Activated naive CD4-positive, alpha-beta T cell treated with anti-CD3 and anti-CD28 coated beads, Interleukin-2, amount 50 U/mL, for 24 hours (primary cell): ENCODE measurements at regions not wholly inside any gene's neighbourhood (a gene's known extent, or its start where the extent isn't known, plus 50 kb on each side); places are given as distances from the start of the nearest gene placed in this dataset.

Experiments
- H3K27ac Mint-ChIP-seq: one replicate; pipeline ENCODE4 v1.8.0; 2021; ENCODE audit warnings: mild to moderate bottlenecking, mixed read lengths
- H3K27me3 Mint-ChIP-seq: one replicate; pipeline ENCODE4 v1.8.0; 2021; ENCODE audit warnings: mixed read lengths
- H3K36me3 Mint-ChIP-seq: one replicate; pipeline ENCODE4 v1.8.0; 2021; ENCODE audit warnings: mixed read lengths
- H3K4me1 Mint-ChIP-seq: one replicate; pipeline ENCODE4 v1.8.0; 2021; ENCODE audit warnings: mixed read lengths
- H3K4me3 Mint-ChIP-seq: one replicate; pipeline ENCODE4 v1.8.0; 2021; ENCODE audit warnings: mild to moderate bottlenecking, mixed read lengths
- H3K9me3 Mint-ChIP-seq: one replicate; pipeline ENCODE4 v1.8.0; 2021; ENCODE audit warnings: mixed read lengths

- Mint-ChIP-seq H3K36me3 (no peaks in the 10 kb centered on the region), H3K9me3 (no peaks in the 10 kb centered on the region), H3K27ac (no peak overlapping the region), H3K4me1 (no peaks in the 10 kb centered on the region), H3K27me3 (no peaks in the 10 kb centered on the region), H3K4me3 (no peak overlapping the region)
Measured at GRCh38 chr12:77273898-77274297, 208.5 kb upstream of the E2F7 start.

DNA sequence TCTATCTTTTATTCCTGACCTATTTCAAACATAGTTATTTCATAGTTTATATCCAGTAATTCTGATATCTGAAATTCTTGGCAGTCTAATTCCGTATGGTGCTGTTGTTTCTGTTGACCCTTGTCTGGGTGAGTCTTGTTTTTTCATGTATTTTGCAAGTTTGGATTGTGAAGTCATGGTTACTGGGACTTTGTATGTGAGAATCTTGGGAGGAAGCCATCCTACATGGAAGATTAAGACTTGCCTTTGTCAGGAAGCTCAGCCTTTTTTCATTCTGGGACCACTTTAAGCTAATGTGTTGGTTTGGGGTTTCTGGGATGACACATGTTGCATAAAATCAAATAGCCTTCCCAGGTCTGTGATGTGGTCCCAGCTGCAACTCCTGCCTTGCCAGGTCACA is 191.6 kb upstream of the E2F7 start:
- Mint-ChIP-seq H3K4me1 (no peaks in the 10 kb centered on the region), H3K27me3 (no peaks in the 10 kb centered on the region), H3K9me3 (no peaks in the 10 kb centered on the region), H3K27ac (no peak overlapping the region), H3K4me3 (no peak overlapping the region), H3K36me3 (no peaks in the 10 kb centered on the region)

DNA sequence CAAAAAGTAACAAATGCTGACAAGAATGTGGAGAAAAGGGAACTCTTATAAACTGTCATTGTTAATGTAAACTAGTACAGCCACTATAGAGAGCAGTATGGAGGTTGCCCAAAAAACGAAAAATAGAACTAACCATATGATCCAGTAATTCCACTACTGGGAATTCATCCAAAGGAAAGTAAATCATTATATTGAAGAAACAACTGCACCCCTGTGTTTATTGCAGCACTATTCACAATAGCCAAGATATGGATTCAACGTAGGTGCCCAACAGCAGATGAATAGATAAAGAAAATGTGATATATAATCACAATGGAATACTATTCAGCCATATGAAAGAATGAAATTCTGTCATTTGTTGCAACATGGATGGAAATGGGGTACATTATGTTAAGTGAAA is 188.0 kb upstream of the E2F7 start:
- H3K27ac Mint-ChIP-seq, result no peak overlapping the region
- H3K36me3 Mint-ChIP-seq, result no peaks in the 10 kb centered on the region
- no peaks in the 10 kb centered on the region for H3K9me3 Mint-ChIP-seq
- H3K27me3 Mint-ChIP-seq, result no peaks in the 10 kb centered on the region
- H3K4me1 Mint-ChIP-seq, result no peaks in the 10 kb centered on the region
- H3K4me3 Mint-ChIP-seq, result no peak overlapping the region

- Mint-ChIP-seq H3K36me3 (no peaks in the 10 kb centered on the region), H3K27me3 (no peaks in the 10 kb centered on the region), H3K27ac (no peak overlapping the region), H3K4me1 (no peaks in the 10 kb centered on the region), H3K4me3 (no peak overlapping the region), H3K9me3 (no peaks in the 10 kb centered on the region)
Measured at GRCh38 chr12:77251799-77252198, 186.4 kb upstream of the E2F7 start.

GRCh38 chr12:77249892-77250291 is 184.5 kb upstream of the E2F7 start:
- Mint-ChIP-seq H3K27me3 (no peaks in the 10 kb centered on the region), H3K4me3 (no peak overlapping the region), H3K9me3 (no peaks in the 10 kb centered on the region), H3K27ac (no peak overlapping the region), H3K36me3 (no peaks in the 10 kb centered on the region), H3K4me1 (no peaks in the 10 kb centered on the region)

DNA sequence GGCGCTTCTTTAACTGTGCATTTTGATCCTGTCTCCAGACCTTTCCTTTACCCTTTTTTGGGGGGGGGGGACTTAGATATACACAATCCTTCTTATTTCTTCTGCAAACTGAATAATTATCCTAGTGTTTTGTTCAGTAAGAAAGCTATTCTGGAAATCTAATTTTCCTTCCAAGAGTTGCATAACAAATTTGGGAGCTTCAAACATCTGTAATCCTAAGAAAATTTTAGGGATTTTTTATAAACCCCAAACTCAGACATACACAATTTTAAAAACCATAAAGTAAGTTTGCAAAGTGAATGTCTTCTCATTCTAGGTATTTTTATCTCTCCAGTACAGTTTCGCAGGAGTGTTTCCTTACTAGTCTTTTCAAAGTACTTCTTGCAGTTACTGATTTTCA is 182.7 kb upstream of the E2F7 start:
- H3K27ac Mint-ChIP-seq, result no peak overlapping the region
- H3K36me3 Mint-ChIP-seq, result no peaks in the 10 kb centered on the region
- H3K27me3 Mint-ChIP-seq, result no peaks in the 10 kb centered on the region
- no peaks in the 10 kb centered on the region for H3K4me1 Mint-ChIP-seq
- no peak overlapping the region for H3K4me3 Mint-ChIP-seq
- no peaks in the 10 kb centered on the region for H3K9me3 Mint-ChIP-seq

GRCh38 chr12:77247542-77247941 is 182.2 kb upstream of the E2F7 start:
- H3K4me3 Mint-ChIP-seq, result no peak overlapping the region
- no peaks in the 10 kb centered on the region for H3K9me3 Mint-ChIP-seq
- no peaks in the 10 kb centered on the region for H3K4me1 Mint-ChIP-seq
- no peaks in the 10 kb centered on the region for H3K27me3 Mint-ChIP-seq
- no peaks in the 10 kb centered on the region for H3K36me3 Mint-ChIP-seq
- H3K27ac Mint-ChIP-seq, result no peak overlapping the region

DNA sequence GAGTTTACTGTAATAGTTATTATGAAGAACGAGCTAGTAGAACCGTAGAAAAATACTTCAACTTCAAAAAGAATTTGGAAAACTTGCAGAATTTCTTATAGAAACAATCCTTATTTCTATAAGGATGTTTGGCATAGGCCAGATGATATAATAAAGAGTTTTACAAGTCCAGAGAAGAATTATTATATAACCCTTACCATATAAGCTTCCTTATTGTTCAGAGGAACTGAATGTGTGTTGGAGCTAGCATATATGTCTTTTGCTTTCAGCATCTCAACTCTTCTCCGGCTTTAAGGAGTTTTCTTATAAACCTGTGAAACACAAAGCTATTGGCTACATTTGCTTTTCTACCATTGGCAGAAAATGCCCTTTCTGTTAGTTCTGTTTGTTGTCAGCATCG is 178.0 kb upstream of the E2F7 start:
- no peaks in the 10 kb centered on the region for H3K27me3 Mint-ChIP-seq
- H3K4me3 Mint-ChIP-seq, result no peak overlapping the region
- no peaks in the 10 kb centered on the region for H3K36me3 Mint-ChIP-seq
- no peaks in the 10 kb centered on the region for H3K4me1 Mint-ChIP-seq
- H3K9me3 Mint-ChIP-seq, result peaks cover 5% of the 10 kb centered on the region
- no peak overlapping the region for H3K27ac Mint-ChIP-seq

DNA sequence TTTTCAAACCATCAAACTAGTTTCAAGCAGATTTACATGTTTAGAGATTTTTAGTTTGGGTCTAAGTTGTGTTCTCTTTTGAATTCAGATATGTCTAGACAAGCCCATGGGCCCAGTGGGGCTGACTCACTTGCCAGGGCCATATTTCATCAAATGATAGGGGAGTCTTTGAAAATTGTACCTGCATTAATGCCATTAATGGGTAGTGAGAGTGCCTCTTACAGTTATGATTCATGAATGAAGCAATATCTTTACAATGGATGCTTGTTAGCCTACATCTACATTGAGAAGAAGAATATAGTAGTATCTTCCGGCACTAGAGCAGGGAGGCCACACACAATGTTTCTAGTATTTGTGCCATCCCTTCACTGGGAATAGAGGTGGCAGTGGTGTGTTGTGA is 174.2 kb upstream of the E2F7 start:
- Mint-ChIP-seq H3K4me1 (no peaks in the 10 kb centered on the region), H3K27ac (no peak overlapping the region), H3K4me3 (no peak overlapping the region), H3K9me3 (peaks cover 10% of the 10 kb centered on the region), H3K36me3 (no peaks in the 10 kb centered on the region), H3K27me3 (no peaks in the 10 kb centered on the region)

- Mint-ChIP-seq H3K4me1 (no peaks in the 10 kb centered on the region), H3K36me3 (no peaks in the 10 kb centered on the region), H3K27me3 (no peaks in the 10 kb centered on the region), H3K27ac (no peak overlapping the region), H3K4me3 (no peak overlapping the region), H3K9me3 (peaks cover 10% of the 10 kb centered on the region)
Measured at GRCh38 chr12:77238335-77238734, 173.0 kb upstream of the E2F7 start.

GRCh38 chr12:77237896-77238295 is 172.5 kb upstream of the E2F7 start:
- Mint-ChIP-seq H3K4me1 (no peaks in the 10 kb centered on the region), H3K4me3 (no peak overlapping the region)

DNA sequence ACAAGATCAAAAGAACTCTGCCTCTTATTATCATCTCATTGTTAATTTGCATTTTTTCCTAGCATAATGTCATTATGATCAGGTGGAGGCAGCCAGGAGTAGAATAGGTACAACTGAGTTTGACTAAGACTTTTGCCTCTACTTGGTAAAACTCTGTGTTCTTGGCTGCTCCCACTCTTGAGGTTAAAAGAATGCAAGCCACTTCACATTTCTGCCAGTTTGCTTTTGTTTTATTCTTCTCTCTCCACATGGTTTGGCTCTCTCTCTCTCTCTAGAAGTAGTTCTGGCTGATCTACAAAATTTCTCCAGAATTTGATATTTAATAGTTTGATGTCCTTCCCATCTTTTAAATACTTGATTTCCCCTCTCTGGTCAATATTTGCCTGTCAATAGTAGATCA is 170.7 kb upstream of the E2F7 start:
- Mint-ChIP-seq H3K36me3 (no peaks in the 10 kb centered on the region), H3K4me3 (no peak overlapping the region), H3K27me3 (peaks cover 2% of the 10 kb centered on the region), H3K4me1 (no peaks in the 10 kb centered on the region), H3K9me3 (peaks cover 10% of the 10 kb centered on the region), H3K27ac (no peak overlapping the region)

More at GRCh38 chr12:77237896-77238295, 172.5 kb upstream of the E2F7 start:
- Mint-ChIP-seq H3K9me3 (peaks cover 10% of the 10 kb centered on the region), H3K27me3 (no peaks in the 10 kb centered on the region), H3K36me3 (no peaks in the 10 kb centered on the region), H3K27ac (no peak overlapping the region)

DNA sequence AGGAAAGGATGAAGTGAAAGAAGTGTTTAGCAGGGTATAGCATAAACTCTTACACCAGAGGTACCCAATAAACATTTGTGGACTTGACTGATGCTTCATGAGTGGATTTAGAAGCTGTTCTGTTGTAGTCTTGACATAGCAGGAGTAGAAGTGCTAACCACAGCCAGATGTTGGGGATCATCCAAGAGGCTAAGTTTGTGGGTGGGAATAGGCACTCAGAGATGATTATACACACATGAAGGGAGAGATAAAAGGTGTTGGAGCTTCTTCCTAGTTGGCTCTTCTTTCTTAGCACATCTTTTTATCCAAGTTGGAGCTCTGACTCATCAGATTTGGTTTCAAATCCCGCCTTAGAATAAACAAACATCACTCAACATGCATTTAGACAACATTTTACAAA is 166.7 kb upstream of the E2F7 start:
- H3K27ac Mint-ChIP-seq, result no peak overlapping the region
- H3K27me3 Mint-ChIP-seq, result peaks cover 2% of the 10 kb centered on the region
- peaks cover 5% of the 10 kb centered on the region for H3K9me3 Mint-ChIP-seq
- H3K36me3 Mint-ChIP-seq, result no peaks in the 10 kb centered on the region
- H3K4me3 Mint-ChIP-seq, result no peak overlapping the region
- no peaks in the 10 kb centered on the region for H3K4me1 Mint-ChIP-seq

DNA sequence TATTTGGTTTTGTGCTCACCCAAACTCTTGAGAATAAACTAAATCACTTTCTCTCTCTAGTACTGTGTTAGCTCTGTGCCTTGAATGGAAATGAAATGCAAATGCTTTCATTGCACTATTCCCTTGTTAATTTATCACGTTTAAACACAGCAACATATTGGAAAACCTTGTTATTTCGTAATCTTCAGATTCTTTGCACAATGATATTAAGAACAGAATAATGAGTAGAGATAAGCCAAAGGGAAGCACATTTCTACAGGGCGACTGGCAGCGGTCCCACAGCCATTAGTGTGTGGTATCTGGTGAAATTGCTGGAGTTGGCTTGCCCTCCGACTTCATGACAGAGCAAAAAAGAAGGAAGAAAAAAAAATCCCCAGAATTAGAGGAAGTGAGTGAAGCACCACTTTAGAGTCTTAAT is 166.1 kb upstream of the E2F7 start:
- peaks cover 2% of the 10 kb centered on the region for H3K27me3 Mint-ChIP-seq

GRCh38 chr12:77229640-77230442 is 164.5 kb upstream of the E2F7 start:
- no peak overlapping the region for H3K27ac Mint-ChIP-seq
- H3K9me3 Mint-ChIP-seq, result peaks cover 5% of the 10 kb centered on the region
- no peaks in the 10 kb centered on the region for H3K36me3 Mint-ChIP-seq
- no peaks in the 10 kb centered on the region for H3K4me1 Mint-ChIP-seq
- H3K27me3 Mint-ChIP-seq, result peaks cover 2% of the 10 kb centered on the region
- H3K4me3 Mint-ChIP-seq, result no peak overlapping the region

More for the DNA sequence above, 166.1 kb upstream of the E2F7 start:
- H3K36me3 Mint-ChIP-seq, result no peaks in the 10 kb centered on the region
- H3K4me1 Mint-ChIP-seq, result no peaks in the 10 kb centered on the region
- no peak overlapping the region for H3K4me3 Mint-ChIP-seq
- peaks cover 10% of the 10 kb centered on the region for H3K9me3 Mint-ChIP-seq
- H3K27ac Mint-ChIP-seq, result no peak overlapping the region

- H3K4me1 Mint-ChIP-seq, result no peaks in the 10 kb centered on the region
- no peaks in the 10 kb centered on the region for H3K36me3 Mint-ChIP-seq
- H3K4me3 Mint-ChIP-seq, result no peak overlapping the region
Measured at GRCh38 chr12:77228376-77228775, 163.0 kb upstream of the E2F7 start.

GRCh38 chr12:77226368-77226767 is 161.0 kb upstream of the E2F7 start:
- Mint-ChIP-seq H3K4me1 (no peaks in the 10 kb centered on the region), H3K36me3 (no peaks in the 10 kb centered on the region), H3K9me3 (peaks cover 5% of the 10 kb centered on the region), H3K27me3 (peaks cover under 1% of the 10 kb centered on the region), H3K4me3 (no peak overlapping the region), H3K27ac (no peak overlapping the region)

More at GRCh38 chr12:77228376-77228775, 163.0 kb upstream of the E2F7 start:
- Mint-ChIP-seq H3K27me3 (peaks cover 2% of the 10 kb centered on the region), H3K9me3 (peaks cover 5% of the 10 kb centered on the region), H3K27ac (no peak overlapping the region)
